SKM-1 (cell line): ENCODE measurements at regions not wholly inside any gene's neighbourhood (a gene's known extent, or its start where the extent isn't known, plus 50 kb on each side); places are given as distances from the start of the nearest gene placed in this dataset.

Experiments
- DNase-seq: peaks from one replicate; lab custom pipeline; 2025; ENCODE audit not compliant: unreplicated experiment; lab: John Stamatoyannopoulos, UW

DNA sequence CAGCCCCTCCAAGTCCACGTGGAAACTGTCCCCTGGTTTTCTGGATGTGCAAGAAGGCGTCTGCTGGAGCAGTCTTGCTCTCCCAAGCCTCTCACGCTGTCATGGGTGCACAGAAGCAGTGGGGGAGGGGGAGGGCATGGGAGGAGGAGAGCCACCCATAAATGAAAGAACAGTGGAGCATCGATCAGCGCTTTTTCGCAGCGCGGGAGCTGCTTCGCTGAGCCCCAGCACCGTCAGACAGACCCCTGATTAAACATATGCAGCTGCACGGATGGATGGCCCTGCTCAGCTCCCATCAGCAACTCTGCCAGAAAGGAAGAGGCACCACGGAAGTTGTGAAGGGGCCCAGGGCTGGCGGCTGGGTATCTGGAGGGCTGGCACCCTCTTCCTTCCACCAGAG lies 264.9 kb downstream of the UQCRFS1 start:
- DNase-seq, result no peak

DNA sequence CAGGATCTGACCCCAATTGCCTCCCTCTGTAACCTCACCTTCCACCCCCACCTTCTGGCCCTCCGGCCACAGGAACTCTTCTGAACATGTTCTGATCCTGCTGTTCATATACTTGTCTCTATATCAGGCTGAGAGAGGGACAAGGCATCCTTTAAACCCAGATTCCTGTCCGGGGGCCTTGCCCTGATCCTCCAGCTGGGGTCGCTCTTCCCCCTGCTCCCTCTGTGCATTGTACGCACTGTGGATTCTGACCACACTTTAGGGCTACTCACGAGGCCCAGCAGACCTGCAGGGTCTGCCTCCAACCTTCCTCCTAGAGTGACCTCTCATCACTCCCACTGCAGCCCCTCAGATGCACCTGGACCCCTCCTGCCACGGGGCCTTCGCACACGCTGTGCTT lies 269.3 kb downstream of the UQCRFS1 start:
- DNase-seq, result no peak

DNA sequence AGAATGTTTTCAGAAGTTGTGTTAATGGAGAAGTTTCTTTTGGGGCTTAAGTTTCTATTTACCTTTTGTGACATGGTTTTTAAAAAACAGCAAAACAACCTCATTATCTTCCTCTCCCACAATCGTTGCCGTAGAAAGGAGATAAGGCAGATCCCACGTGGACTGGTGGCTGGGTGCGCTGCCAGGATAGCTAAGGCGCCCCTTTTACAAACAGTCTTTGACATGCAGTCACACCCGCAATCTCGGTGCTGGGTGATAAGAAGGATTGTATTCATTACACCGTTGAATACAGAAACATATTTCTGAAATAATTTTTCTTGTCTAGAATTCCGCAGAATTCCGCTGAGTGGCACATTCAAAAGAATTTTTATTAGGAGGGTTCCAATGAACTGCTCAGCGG lies 271.1 kb downstream of the UQCRFS1 start:
- no peak for DNase-seq

DNA sequence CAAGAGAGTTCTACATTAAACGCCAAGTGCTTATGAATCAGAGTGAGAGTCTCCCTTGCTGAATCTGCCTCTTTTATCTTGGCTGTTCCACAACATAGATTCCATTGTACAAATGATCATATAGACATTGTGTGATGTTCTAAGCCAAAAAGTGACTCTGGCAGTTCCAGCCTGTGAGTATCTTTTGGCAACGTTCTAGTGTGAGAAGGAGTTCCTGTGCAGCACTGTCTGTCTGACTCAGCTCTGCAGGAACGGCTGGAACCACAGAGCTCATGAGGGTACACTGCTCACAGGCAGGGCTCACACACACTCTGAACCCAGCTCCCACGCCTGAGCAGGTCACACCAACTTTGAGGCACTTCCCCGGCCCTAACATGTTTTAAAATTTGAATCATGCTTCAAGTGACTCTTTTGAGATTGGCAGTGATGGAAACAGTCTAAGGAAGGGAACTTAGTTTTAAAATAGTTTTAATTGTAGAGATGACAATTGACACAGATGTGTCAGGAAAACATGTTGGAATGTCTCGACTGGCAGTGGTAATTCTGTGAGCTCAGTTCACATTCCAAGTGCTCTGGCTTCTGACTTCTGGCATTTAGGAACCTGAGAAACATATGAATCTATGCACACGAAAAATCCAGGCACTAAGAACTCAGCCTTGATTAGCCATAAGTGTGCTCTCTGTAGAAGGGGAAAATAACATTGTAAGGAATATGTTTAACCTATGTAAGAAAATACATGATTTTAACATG lies 272.0 kb downstream of the UQCRFS1 start:
- no peak for DNase-seq

DNA sequence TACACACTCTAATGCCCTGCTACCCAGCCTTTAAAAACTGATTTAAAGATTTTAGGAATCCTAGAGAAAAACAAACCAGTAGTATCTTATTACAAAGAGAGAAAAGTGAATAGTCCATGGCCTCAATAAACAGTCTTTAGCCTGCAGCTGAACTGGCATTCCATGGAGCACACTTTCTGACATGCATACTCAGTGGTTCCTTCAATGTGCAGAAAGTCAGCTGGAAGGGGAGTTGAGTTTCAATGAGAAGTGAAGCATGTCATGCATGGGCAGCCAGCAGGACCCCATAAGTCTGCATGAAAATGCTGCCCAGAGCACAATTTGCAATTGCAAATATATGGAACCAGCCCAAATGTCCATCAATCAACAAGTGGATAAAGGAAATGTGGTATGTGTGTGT lies 273.7 kb downstream of the UQCRFS1 start:
- no peak for DNase-seq

DNA sequence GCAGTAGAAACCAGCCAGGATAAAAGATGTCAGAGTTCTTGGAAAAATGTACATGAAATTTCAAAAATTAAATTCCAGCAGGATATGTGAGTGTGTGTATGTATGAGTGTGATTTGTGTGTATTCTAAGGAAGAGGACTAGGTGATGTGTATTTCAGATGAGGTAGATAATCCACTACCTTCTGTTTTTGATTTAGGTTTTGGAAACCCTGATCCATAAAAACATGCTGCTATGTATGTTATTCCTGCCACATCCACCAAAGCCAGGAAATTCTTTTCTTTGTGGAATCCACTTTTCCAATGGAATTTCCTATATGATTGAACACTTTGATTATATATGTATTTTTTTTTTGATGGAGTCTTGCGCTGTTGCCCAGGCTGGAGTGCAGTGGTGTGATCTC lies 276.9 kb downstream of the UQCRFS1 start:
- no peak for DNase-seq

DNA sequence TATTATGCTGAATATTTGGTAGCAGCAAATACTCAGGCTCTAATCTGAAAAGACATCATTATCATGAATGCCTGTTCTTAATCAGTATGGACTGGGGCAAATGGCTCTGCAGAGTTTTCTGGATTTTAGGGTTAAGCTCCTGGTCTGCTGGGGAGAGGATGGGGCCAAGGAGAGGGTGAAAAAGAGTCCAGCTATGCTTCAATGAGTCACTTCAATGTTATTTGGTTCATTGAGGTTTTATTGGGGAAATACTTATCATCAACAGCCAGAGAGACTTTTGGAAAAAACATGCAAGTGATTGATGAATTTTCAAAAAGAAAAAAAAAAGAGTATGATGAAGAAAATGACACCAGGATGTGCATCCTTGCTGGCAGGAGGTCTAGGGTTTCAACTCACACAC lies 278.3 kb downstream of the UQCRFS1 start:
- DNase-seq, result no peak

DNA sequence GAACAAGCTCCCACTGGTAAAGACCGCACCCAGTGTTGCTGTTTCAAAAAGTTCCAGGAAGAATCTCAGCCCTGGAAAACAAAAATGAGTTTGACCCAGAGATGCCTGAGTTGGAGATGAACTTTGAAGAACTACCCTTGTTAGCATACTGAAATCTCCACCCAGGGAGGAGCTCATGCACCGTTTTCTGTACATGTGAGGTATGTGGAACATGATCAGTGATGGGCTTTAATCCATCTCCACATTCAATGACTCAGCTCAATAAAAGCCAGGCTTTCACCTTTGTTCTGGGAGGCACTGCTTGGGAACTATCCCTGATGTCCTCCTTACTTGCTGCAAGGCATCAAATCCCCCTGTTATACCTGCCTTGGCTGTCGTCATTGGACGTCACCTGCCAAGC lies 279.9 kb downstream of the UQCRFS1 start:
- no peak for DNase-seq

DNA sequence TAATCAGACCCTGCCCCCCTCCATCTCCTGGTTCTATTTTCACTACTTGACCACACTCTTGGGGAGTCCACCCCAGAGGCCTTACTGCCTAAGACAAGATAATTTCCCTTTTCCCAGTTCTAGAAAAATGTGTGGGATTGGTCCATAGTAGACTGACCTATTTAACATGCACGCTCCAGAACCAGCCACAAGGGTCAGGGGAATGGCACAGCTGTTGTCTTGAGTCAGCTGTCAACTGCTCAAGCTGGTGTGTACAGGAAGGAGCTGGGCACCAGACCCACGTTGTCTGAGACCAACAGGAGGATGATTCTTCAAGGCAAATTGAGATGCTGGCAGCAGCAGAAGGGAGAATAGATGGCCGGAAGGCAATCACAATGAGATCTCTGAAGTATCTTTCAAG lies 280.5 kb downstream of the UQCRFS1 start:
- DNase-seq, result no peak

DNA sequence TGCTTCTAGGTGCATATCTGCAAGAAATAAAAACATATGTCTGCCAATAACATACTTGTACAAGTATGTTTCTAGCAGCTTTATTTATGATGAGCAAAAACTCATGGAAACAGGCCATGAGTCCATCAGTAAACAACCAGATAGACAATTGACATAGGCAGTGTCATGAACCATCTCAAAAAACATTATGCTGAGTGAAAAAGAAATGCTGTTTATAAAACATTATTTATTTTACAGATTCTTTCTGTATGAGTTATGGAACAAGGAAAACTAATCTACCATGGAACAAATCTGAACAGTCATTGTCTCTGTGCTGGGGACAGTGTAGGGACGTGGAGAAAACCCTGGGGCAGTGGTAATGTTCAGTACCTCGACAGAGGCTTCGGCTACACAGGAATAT lies 283.9 kb downstream of the UQCRFS1 start:
- no peak for DNase-seq

DNA sequence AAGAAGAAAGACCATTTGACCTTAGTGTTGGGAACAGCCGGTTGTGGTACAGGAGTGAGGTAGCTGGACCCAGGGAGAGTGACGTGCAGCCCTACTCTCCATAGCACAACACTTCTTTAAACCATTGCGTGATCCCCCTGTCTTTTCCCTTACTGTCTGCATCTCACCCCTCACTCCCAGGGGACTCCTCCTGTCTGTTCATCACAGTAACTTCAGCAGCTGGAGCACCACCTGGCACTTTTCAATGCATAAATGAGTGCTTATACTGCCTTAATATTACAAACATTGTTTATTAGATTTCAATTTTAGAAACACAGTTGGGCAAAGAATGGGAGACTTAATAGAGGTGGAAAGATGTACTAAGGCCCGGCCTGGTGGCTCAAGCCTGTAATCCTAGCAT lies 285.5 kb downstream of the UQCRFS1 start:
- no peak for DNase-seq

DNA sequence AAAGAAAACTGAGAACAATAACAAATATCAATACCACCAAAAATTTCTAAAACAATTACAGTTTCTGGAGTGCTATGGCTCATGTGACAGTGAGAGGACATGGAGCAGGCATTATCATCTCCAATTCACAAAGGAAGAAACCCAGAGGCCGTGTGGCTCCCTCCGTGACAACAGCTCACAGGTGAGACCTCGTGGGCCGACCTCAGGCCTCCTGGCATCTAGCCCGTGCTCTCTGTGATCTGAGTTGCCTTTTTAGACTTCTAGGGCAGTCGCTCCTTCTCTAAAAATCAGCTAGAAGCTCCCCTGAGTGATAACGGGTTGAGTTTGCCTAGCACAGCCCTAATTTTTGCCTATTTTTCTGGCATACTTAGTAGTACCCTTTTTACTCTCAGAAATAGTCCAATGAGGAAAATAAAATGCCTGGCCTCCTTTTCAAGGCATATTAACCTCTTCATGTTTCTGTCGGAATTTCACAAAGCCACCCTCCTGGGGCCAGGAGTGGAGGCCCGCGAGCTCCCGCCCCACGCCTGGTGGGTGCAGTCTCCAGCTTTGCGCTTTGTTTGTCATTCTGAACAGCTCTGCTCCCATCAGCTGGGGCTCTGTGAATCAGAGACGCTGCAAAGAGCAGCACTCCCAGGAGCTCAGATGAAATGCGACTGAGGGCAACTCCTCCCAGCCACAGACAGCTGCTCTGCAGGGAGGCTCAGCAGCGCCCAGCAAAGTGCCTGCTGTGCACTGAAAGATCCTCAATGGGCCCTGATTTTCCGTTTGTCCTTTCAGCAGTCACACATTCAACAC lies 292.5 kb downstream of the UQCRFS1 start:
- DNase-seq, result no peak

DNA sequence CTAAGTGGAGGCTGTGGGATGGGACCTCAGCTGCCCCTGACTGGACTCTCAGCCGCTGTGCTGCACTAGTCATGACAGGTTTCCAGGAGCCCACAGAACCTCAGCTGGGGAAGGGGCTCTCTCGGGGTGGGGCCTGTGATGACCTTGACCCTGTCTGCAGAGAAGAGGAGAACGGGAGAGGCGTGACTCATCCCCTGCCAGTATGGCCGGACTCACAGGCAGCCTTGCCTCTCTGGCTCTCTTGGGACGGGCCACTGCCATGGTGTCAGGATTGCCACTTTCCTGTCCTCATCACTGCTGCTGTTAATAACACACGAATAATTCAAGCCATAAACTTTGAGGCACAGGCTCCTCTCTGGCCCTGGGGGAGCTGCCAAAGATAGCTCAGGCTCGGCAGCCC lies 295.3 kb downstream of the UQCRFS1 start:
- no peak for DNase-seq

DNA sequence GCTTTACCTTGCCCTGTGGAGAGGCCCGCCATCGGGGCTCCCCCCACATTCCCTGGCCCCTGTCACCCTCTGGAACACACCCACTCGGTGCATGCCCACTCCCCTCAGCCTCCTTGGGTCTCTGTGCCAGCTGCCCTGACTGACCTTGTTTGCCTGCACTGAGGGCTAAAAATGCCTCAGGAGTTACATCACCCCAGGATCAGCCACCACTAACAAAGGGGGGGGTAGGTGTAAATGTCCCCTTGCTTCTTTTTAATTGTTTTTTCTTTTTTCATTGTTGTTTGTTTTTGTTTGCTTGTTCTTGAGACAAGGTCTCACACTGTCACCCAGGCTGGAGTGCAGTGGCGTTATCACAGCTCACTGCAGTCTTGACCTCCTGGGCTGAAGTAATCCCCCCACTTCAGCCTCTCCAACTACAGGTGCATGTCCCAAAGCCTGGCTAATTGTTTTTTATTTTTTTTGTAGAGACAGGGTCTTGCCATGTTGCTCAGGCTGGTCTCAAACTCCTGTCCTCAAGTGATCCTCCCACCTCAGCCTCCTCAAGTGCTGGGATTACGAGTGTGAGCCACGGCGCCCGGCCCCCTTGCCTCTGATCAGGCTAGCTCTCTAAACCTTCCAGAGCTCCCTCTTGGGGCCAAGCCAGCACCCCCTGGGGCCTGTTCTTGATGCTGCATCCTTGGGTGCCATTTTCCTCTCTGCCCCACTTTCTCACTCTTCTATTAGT lies 297.1 kb downstream of the UQCRFS1 start:
- DNase-seq, result no peak

DNA sequence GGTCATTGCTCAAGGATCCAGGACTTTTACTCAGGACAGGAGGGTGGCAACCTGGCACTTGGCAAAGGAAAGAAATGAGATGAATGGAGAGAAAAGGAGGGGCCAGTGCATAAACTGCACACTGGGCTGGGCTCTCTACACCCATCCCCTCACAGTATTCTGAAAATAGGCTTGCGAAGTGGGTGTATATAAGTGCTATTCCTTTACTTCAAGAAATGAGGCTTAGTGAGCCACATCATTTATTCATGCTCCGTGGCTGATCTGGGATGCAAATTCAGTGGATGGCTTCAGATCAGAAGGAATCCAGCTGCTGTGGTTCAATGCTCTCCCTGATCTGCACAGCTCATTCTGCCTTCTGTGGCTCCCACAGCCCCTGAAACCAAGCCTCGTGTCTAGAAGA lies 297.7 kb downstream of the UQCRFS1 start:
- DNase-seq, result no peak

DNA sequence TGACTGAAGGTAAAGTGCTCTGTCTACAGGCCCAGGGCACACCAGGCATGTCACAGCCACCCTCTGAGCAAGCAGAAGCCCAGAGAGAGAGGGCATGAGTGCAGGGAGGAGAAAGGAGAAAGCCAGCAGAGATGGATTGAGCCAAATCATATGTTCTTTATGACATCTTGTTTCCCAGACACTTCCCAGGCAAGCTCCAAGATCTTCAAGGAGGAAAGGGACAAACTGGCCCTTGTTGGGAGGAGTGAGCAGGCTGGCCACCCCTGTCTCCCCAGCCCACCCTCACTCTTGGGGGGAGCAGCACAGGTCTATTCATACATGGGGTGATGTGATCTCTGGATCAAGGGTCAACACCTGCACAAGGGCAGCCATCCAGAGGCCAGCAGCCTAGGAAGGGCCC lies 298.8 kb downstream of the UQCRFS1 start:
- no peak for DNase-seq

DNA sequence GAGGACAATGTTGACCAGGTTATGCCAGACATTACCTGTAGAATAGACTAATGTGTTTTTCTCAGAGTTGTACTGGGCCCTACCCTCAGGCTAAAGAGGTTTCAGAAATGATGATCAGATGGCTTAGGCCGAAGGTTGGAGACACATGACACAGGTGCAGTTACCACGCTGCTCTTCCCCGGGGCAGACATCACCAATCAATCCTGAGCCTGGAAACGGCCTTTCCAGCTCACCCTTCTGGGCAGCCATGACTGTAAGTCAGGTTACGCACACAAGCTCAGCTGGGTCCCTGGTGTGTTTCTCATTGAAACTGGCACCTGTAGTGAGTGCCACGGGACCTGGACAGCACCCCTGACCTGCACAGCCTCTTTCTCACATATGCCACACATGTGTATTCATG lies 299.3 kb downstream of the UQCRFS1 start:
- DNase-seq, result no peak

DNA sequence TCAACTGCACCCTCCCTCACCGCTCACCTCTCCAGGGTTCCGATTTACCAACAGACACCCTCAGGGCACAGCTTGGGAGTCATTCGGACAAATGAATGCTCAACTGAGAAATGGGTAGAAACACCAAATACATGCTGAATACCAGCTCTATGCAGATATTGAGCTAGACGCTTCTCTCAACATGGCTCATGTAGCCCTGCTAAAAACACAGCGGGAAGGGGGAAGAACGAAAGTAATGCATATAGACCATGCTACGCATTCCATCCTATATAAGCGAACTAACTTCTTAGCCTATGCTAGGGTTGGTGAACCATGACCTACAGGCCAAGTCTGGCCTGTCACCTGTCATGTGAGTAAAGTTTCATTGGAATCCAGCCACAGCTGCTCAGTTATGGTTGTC lies 304.0 kb downstream of the UQCRFS1 start:
- no peak for DNase-seq

DNA sequence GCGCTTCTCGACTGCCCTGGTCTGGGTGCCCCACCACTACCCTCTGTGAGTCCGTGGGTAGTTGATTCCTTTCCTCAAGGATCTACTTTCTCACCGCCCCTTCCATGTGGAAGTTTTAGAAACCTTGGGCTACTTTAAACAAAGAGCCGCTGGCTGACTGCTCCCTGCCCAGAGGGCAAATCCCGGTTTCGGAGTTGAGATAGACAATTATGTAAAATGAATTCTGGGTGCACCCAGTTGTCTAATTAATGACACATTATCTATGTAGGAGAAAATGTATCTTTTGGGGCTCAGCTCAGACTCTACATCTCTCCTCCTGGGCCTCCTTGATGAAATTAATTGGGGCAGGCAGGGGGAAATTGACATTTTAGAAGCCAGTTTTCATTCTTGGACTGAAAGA lies 305.4 kb downstream of the UQCRFS1 start:
- no peak for DNase-seq

DNA sequence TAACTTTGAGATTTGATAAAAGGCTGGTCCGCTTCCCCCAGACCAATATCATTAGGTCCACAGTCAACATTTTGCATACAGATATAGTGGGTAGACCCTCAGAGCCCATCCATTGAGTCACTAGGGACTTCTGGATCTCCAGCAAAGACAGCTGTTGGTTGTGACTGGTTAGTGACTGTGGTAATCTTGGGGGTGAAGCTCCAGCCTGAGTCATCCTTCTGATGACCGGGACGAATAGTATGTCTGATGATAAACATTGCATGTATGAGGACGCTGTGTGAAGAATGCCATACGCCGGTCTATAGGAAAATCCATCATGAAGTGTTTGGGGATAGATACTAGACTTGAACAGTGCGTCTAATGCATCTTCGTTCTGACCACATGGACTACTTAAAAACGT lies 307.0 kb downstream of the UQCRFS1 start:
- DNase-seq, result no peak

DNA sequence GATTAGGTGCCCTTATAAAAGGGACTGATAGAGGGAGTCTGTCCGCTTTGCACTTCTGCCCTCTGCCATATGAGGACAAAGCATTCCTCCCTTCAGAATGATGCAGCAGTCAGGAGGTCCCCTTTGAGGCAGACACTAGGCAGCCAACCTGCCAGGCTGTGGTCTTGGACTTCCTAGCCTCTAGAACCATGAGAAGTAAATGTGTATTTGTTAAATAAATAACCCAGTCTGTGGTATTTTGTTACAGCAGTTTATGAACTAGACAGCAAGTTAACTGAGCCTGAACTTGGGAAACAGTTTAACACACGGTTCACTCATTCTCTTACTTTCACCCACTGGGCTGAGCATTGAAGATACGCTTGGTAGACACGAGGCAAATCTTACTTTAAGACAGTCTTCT lies 313.2 kb downstream of the UQCRFS1 start:
- no peak for DNase-seq

DNA sequence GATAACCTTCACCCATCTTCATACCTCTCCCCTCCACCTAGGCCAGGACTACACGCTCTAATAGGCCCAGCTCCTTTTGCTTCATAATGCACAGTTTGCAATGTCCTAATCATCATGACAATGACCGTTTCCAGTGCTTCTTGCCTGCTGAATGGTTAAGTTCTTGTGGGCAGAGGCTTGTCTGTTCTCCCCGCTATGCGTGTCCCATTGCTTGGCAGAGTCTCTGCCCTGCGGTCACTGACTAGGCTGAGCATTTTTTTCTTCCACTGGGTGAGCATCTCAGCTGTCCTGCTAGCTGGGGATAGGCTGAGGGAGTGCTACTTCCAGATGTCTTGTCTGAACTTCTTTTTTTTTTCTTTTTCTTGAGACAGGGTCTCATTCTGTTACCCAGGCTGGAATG lies 314.7 kb downstream of the UQCRFS1 start:
- DNase-seq, result no peak
